K562 (cell line): ENCODE measurements at regions not wholly inside any gene's neighbourhood (a gene's known extent, or its start where the extent isn't known, plus 50 kb on each side); places are given as distances from the start of the nearest gene placed in this dataset.

Experiments used
- ATAC-seq: fragments of 200-7000 bp; cut with Tn5 transposase; 3 replicates; pipeline ENCODE4 v1.9.1; 2020; ENCODE audit warnings: moderate library complexity
- BruUV-seq: library from RNA; stranded (reverse); fragments of 400-500 nt; replicated peaks from 2 replicates; lab custom pipeline; 2021; lab: Mats Ljungman, UMichigan
- CTCF ChIA-PET: fragments of 300-600 bp; formaldehyde crosslinking; extraction: SDS; loops from one replicate; lab custom pipeline; 2021; ENCODE audit warnings: low intra/inter-chr PET ratio; lab: Yijun Ruan, JAX
- POLR2A ChIA-PET: fragments of 300-600, 350-650 bp; sonication (Branson Sonifier 250); formaldehyde crosslinking; extraction: SDS; loops from one replicate; lab custom pipeline; 2021; ENCODE audit warnings: antibody characterized with exemption, inconsistent platforms; lab: Yijun Ruan, JAX
- DNase-seq, 4 experiments: peaks; one replicate each; pipeline versions ENCODE4 v3.0.0 to v3.0.0-alpha.2; 2011 to 2018; ENCODE audit warnings: low spot score in 3 of 4, mixed read lengths in 3 of 4; ENCODE audit errors: extremely low read depth in 1 of 4
- FAIRE-seq: peaks from 2 replicates; lab custom pipeline; 2011; peaks lifted over from hg19 to GRCh38; lab: Jason Lieb, UNC
- H2AFZ ChIP-seq: 2 replicates; pipeline ENCODE4 v1.6.0; 2011; ENCODE audit warnings: low read depth, low read length, control low read depth, inconsistent platforms
- H3K27ac ChIP-seq: fragments of 200-600 bp; 3 replicates; pipeline ENCODE4 v1.8.0; 2011; ENCODE audit warnings: low read depth, mild to moderate bottlenecking, control low read depth, inconsistent platforms, low read length, moderate library complexity, mixed read lengths; ENCODE audit errors: extremely low read depth
- H3K27me3 ChIP-seq, 2 experiments: fragments of 300-600 bp in 1 of 2; 2 replicates in 1 of 2; 3 replicates in 1 of 2; pipeline versions ENCODE4 v1.6.0 to v1.8.0; 2011; ENCODE audit warnings: inconsistent platforms in 2 of 2, low read length in 2 of 2, mild to moderate bottlenecking in 1 of 2, mixed read lengths in 1 of 2, moderate library complexity in 1 of 2; ENCODE audit not compliant: control insufficient read depth in 2 of 2, insufficient read depth in 2 of 2
- H3K36me3 ChIP-seq: fragments of 300-600 bp; 3 replicates; pipeline ENCODE4 v1.8.0; 2011; ENCODE audit warnings: mild to moderate bottlenecking, low read length, inconsistent platforms; ENCODE audit not compliant: control insufficient read depth, insufficient read depth
- H3K4me1 ChIP-seq, 2 experiments: fragments of 200-600 bp in 1 of 2; replicated peaks in 1 of 2; 2 replicates in 1 of 2; 3 replicates in 1 of 2; pipeline versions ENCODE4 v1.5.1 to v1.8.0; 2011; ENCODE audit warnings: inconsistent platforms in 2 of 2, low read length in 2 of 2, mild to moderate bottlenecking in 1 of 2, mixed read lengths in 1 of 2, moderate library complexity in 1 of 2; ENCODE audit not compliant: control insufficient read depth in 2 of 2, insufficient read depth in 2 of 2
- H3K4me2 ChIP-seq: 2 replicates; pipeline ENCODE4 v1.6.1; 2011; ENCODE audit warnings: low read length, control low read depth, inconsistent platforms, mixed read lengths; ENCODE audit not compliant: insufficient read depth
- H3K4me3 ChIP-seq: fragments of 200-600 bp; sonication (generic), shearing (Covaris generic); 2 replicates; pipeline ENCODE4 v1.5.1; 2016; ENCODE audit warnings: control low read depth, inconsistent platforms
- H3K79me2 ChIP-seq: fragments of 200-600 bp; 3 replicates; pipeline ENCODE4 v1.8.0; 2011; ENCODE audit warnings: low read length, inconsistent platforms; ENCODE audit not compliant: control insufficient read depth, insufficient read depth
- H3K9ac ChIP-seq, 2 experiments: 2 replicates each; pipeline versions ENCODE4 v1.6.0 to v1.6.1; 2011; ENCODE audit warnings: low read depth in 2 of 2, low read length in 2 of 2, control low read depth in 1 of 2, inconsistent platforms in 1 of 2, mild to moderate bottlenecking in 1 of 2, mixed read lengths in 1 of 2; ENCODE audit not compliant: insufficient read depth in 1 of 2
- H3K9me1 ChIP-seq: one replicate; pipeline ENCODE4 v1.6.0; 2011; ENCODE audit warnings: inconsistent platforms, mild to moderate bottlenecking, low read length, moderate library complexity; ENCODE audit not compliant: control insufficient read depth, insufficient read depth
- H3K9me3 ChIP-seq: replicated peaks from 2 replicates; pipeline ENCODE4 v1.5.1; 2011; ENCODE audit warnings: low read depth, low read length, inconsistent platforms; ENCODE audit not compliant: control insufficient read depth, insufficient read depth
- H4K20me1 ChIP-seq: replicated peaks from 2 replicates; pipeline ENCODE4 v1.6.1; 2011; ENCODE audit warnings: low read length, inconsistent platforms, mixed read lengths; ENCODE audit not compliant: control insufficient read depth, insufficient read depth
- ELK1 ChIP-seq: sonication (generic); formaldehyde crosslinking; IDR thresholded peaks from 2 replicates; pipeline ENCODE4 v1.8.1; 2022; ENCODE audit warnings: missing genetic modification reagents
- MAFG ChIP-seq: fragments of 450-650 bp; conservative IDR thresholded peaks from 2 replicates; pipeline ENCODE4 v1.6.1; 2016; ENCODE audit warnings: missing genetic modification characterization, missing compliant biosample characterization
- NFYB ChIP-seq: IDR thresholded peaks from 2 replicates; pipeline ENCODE4 v1.6.1; 2011; ENCODE audit warnings: mild to moderate bottlenecking, moderate library complexity; ENCODE audit not compliant: insufficient read length; ENCODE audit errors: extremely low read depth
- NONO ChIP-seq, 2 experiments: fragments of 200-400 bp in 1 of 2; fragments of 450-650 bp in 1 of 2; formaldehyde crosslinking in 1 of 2; IDR thresholded peaks; 2 replicates each; pipeline ENCODE4 v1.6.1; 2017; ENCODE audit warnings: low read depth in 2 of 2, mild to moderate bottlenecking in 2 of 2, moderate library complexity in 2 of 2, low read length in 1 of 2
- NR2F6 ChIP-seq: fragments of 450-650 bp; formaldehyde crosslinking; IDR thresholded peaks from 2 replicates; pipeline ENCODE4 v1.4.0; 2020; ENCODE audit warnings: mild to moderate bottlenecking
- NRF1 ChIP-seq, 2 experiments: fragments of 450-650 bp; IDR thresholded peaks in 1 of 2; conservative IDR thresholded peaks in 1 of 2; 2 replicates each; pipeline ENCODE4 v1.6.1; 2014; ENCODE audit warnings: mild to moderate bottlenecking in 2 of 2
- PML ChIP-seq: IDR thresholded peaks from 2 replicates; pipeline ENCODE4 v1.6.1; 2012; ENCODE audit warnings: low read length, inconsistent platforms
- SNRNP70 ChIP-seq: fragments of 200-400 bp; formaldehyde crosslinking; optimal IDR thresholded peaks from 2 replicates; pipeline ENCODE3; 2017; ENCODE audit warnings: low read depth, low read length
- USF2 ChIP-seq: sonication (generic); formaldehyde crosslinking; IDR thresholded peaks from 2 replicates; pipeline ENCODE4 v1.5.0; 2020; ENCODE audit warnings: missing genetic modification reagents
- ZBED1 ChIP-seq: IDR thresholded peaks from 2 replicates; pipeline ENCODE4 v1.6.1; 2014
- ZNF324 ChIP-seq: fragments of 250-450 bp; sonication (Bioruptor Pico); IDR thresholded peaks from 2 replicates; pipeline ENCODE4 v1.4.0; 2020; ENCODE audit warnings: mild to moderate bottlenecking
- ZNF707 ChIP-seq: fragments of 250-450 bp; sonication (Bioruptor Pico); conservative IDR thresholded peaks from 2 replicates; pipeline ENCODE4 v1.8.0; 2022; ENCODE audit warnings: inconsistent platforms, mild to moderate bottlenecking, moderate library complexity
- WGBS: fragments of 100-300 bp; shearing (Covaris generic); methylation state at CpG from one replicate; pipeline ENCODE4 v1.1.6; 2016; ENCODE audit warnings: low coverage, mixed read lengths; ENCODE audit not compliant: insufficient coverage; ENCODE audit errors: missing lambda C conversion rate; 5-methylcytosine and 5-hydroxymethylcytosine counted together
- in situ Hi-C: fragments of 300-500 bp; cut with MboI; formaldehyde crosslinking; loops from 4 replicates; pipeline ENCODE4 v1.15.0; 2018; ENCODE audit warnings: inconsistent platforms, mixed read lengths
- intact Hi-C: fragments of 100-400 bp; cut with micrococcal nuclease; formaldehyde crosslinking; loops from 2 replicates; pipeline ENCODE4 v1.14.2; 2022

GRCh38 chr16:65905331-65905730 lies 461.2 kb upstream of the CDH5 start:
- Histone ChIP-seq H3K79me2 (no peaks in the 10 kb centered on the region), H3K4me2 (no peak overlapping the region), H3K9me1 (no peaks in the 10 kb centered on the region), H3K27ac (no peak overlapping the region), H3K4me3 (no peak overlapping the region), H3K27me3 (no peaks in the 10 kb centered on the region; a peak in 1 of 5 replicates), H3K9me3 (no peaks in the 10 kb centered on the region), H3K36me3 (no peaks in the 10 kb centered on the region), H3K9ac (no peak overlapping the region)
- no TSS peak for BruUV-seq
- CTCF ChIA-PET = no interaction called here
- POLR2A ChIA-PET = no interaction called here
- intact Hi-C loops (no loop called here), in situ Hi-C loops (no loop called here)
- DNase-seq = no peak
- FAIRE-seq = no peak
- TF ChIP-seq ZBED1 (no peak), MAFG (no peak), NRF1 (conservative IDR thresholded peaks at IDR 0.05 in 1 of 2, IDR thresholded peaks at IDR 0.05 in 1 of 2) (no peak), ZNF324 (no peak), USF2 (CRISPR knock-in tag) (no peak), NFYB (no peak), ELK1 (CRISPR knock-in tag) (no peak), ZNF707 (CRISPR knock-in tag) (no peak), NONO (IDR thresholded peaks at IDR 0.05; ENCODE audit: low read depth in 2 of 2, low read length in 1 of 2) (no peak), NR2F6 (CRISPR knock-in tag) (no peak), SNRNP70 (no peak), PML (no peak)
- TF ChIP-seq, all 486 proteins: peak for 0
- WGBS = 2% methylated on average over 3 of the region's 3 CpGs
- H2AFZ ChIP-seq = no peak overlapping the region
- no peaks in the 10 kb centered on the region for H3K4me1 ChIP-seq
- no peaks in the 10 kb centered on the region for H4K20me1 ChIP-seq
- no peak for ATAC-seq
